Prostate gland (tissue), 2 donors: ENCODE measurements at regions not wholly inside any gene's neighbourhood (a gene's known extent, or its start where the extent isn't known, plus 50 kb on each side); places are given as distances from the start of the nearest gene placed in this dataset.

Experiments used
- CTCF ChIP-seq, 4 experiments: fragments of 200-600 bp in 2 of 4; fragments of 450-650 bp in 2 of 4; sonication (generic) in 2 of 4; IDR thresholded peaks; 1 replicate in 3 of 4; 2 replicates in 1 of 4; pipeline ENCODE4 v1.5.1; 2016 to 2019; ENCODE audit warnings: antibody characterized with exemption in 4 of 4, mild to moderate bottlenecking in 2 of 4, moderate library complexity in 2 of 4
- POLR2A ChIP-seq: fragments of 450-650 bp; IDR thresholded peaks from one replicate; pipeline ENCODE4 v1.6.1; 2016; ENCODE audit warnings: antibody characterized with exemption, mild to moderate bottlenecking
- POLR2AphosphoS5 ChIP-seq: sonication (generic); formaldehyde crosslinking; IDR thresholded peaks from one replicate; pipeline ENCODE4 v1.6.1; 2017; ENCODE audit warnings: antibody characterized with exemption

- no peak for TF ChIP-seq CTCF (IDR thresholded peaks at IDR 0.05)
- no peak for TF ChIP-seq POLR2A
- TF ChIP-seq POLR2AphosphoS5, result no peak
Observed at GRCh38 chrX:53824686-53825085, 138.2 kb upstream of the HUWE1 start.
